Neural progenitor cell (in vitro differentiated cells): ENCODE measurements at regions not wholly inside any gene's neighbourhood (a gene's known extent, or its start where the extent isn't known, plus 50 kb on each side); places are given as distances from the start of the nearest gene placed in this dataset.

ENCODE experiments used
- DNase-seq: peaks from one replicate; pipeline ENCODE4 v3.0.0-alpha.2; 2016; ENCODE audit warnings: low spot score
- H2AFZ ChIP-seq: fragments of 200-600 bp; sonication (generic); replicated peaks from 2 replicates; pipeline ENCODE4 v1.6.1; 2016; ENCODE audit warnings: antibody characterized with exemption
- H3F3A ChIP-seq: fragments of 200-600 bp; sonication (generic); 2 replicates; pipeline ENCODE4 v1.6.1; 2016; ENCODE audit warnings: antibody characterized with exemption, low read depth
- H3K27ac ChIP-seq: fragments of 200-600 bp; sonication (generic); 2 replicates; pipeline ENCODE4 v1.5.1; 2016; ENCODE audit warnings: mild to moderate bottlenecking
- H3K27me3 ChIP-seq: fragments of 200-600 bp; sonication (generic); 2 replicates; pipeline ENCODE4 v1.6.1; 2016; ENCODE audit warnings: mild to moderate bottlenecking, moderate library complexity
- H3K36me3 ChIP-seq: fragments of 200-600 bp; sonication (generic); 2 replicates; pipeline ENCODE4 v1.5.1; 2016
- H3K4me1 ChIP-seq: fragments of 200-600 bp; sonication (generic); 2 replicates; pipeline ENCODE4 v1.6.1; 2016; ENCODE audit warnings: mixed run types
- H3K4me2 ChIP-seq: fragments of 200-600 bp; sonication (generic); 2 replicates; pipeline ENCODE4 v1.6.1; 2016
- H3K4me3 ChIP-seq: fragments of 200-600 bp; sonication (generic); 2 replicates; pipeline ENCODE4 v1.5.1; 2016
- H3K79me2 ChIP-seq: fragments of 200-600 bp; sonication (generic); 2 replicates; pipeline ENCODE4 v1.6.1; 2016; ENCODE audit warnings: low read depth
- H3K9ac ChIP-seq: fragments of 200-600 bp; sonication (generic); 2 replicates; pipeline ENCODE4 v1.6.1; 2016
- H3K9me3 ChIP-seq: fragments of 200-600 bp; sonication (generic); 2 replicates; pipeline ENCODE4 v1.5.1; 2016; ENCODE audit warnings: low read depth
- H4K20me1 ChIP-seq: fragments of 200-600 bp; sonication (generic); 2 replicates; pipeline ENCODE4 v1.6.1; 2016; ENCODE audit warnings: low read depth
- H3K27ac Mint-ChIP-seq: 3 replicates; pipeline ENCODE4 v1.8.0; 2021; ENCODE audit warnings: mixed read lengths
- H3K27me3 Mint-ChIP-seq: 2 replicates; pipeline ENCODE4 v1.8.0; 2022; ENCODE audit warnings: low read depth, mild to moderate bottlenecking, inconsistent platforms, moderate library complexity, mixed read lengths; ENCODE audit not compliant: insufficient read depth
- H3K36me3 Mint-ChIP-seq: 3 replicates; pipeline ENCODE4 v1.8.0; 2021; ENCODE audit warnings: mixed read lengths
- H3K4me1 Mint-ChIP-seq: 3 replicates; pipeline ENCODE4 v1.8.0; 2021; ENCODE audit warnings: mixed read lengths
- H3K4me3 Mint-ChIP-seq: 3 replicates; pipeline ENCODE4 v1.8.0; 2021; ENCODE audit warnings: mild to moderate bottlenecking, moderate library complexity, mixed read lengths
- H3K9me3 Mint-ChIP-seq: 3 replicates; pipeline ENCODE4 v1.8.0; 2020; ENCODE audit warnings: mixed read lengths
- CTCF ChIP-seq: fragments of 200-600 bp; sonication (generic); IDR thresholded peaks from 2 replicates; pipeline ENCODE4 v1.5.1; 2017; ENCODE audit warnings: antibody characterized with exemption, mild to moderate bottlenecking
- EZH2 ChIP-seq: fragments of 200-600 bp; sonication (generic); IDR thresholded peaks from 2 replicates; pipeline ENCODE4 v1.6.1; 2017; ENCODE audit warnings: antibody characterized with exemption, mild to moderate bottlenecking, moderate library complexity
- EZH2phosphoT487 ChIP-seq: fragments of 200-600 bp; sonication (generic); IDR thresholded peaks from 2 replicates; pipeline ENCODE4 v1.6.1; 2017; ENCODE audit warnings: antibody characterized with exemption

- Histone ChIP-seq H2AFZ (no peak overlapping the region), H3K36me3 (no peaks in the 10 kb centered on the region), H3K79me2 (no peaks in the 10 kb centered on the region), H3K4me2 (peak overlapping the region; percentile 30), H3K27me3 (no peaks in the 10 kb centered on the region), H3F3A (peaks cover 12% of the 10 kb centered on the region), H3K9me3 (no peaks in the 10 kb centered on the region), H3K4me1 (peaks cover 20% of the 10 kb centered on the region), H3K27ac (no peak overlapping the region), H4K20me1 (no peaks in the 10 kb centered on the region), H3K9ac (no peak overlapping the region), H3K4me3 (no peak overlapping the region)
- H3K27me3 Mint-ChIP-seq: peaks cover 2% of the 10 kb centered on the region
- TF ChIP-seq CTCF: no peak
- no peak for TF ChIP-seq EZH2phosphoT487
- no peak for TF ChIP-seq EZH2
- no peak overlapping the region for H3K4me3 Mint-ChIP-seq
- H3K36me3 Mint-ChIP-seq: no peaks in the 10 kb centered on the region
- H3K4me1 Mint-ChIP-seq: peaks cover 28% of the 10 kb centered on the region
- H3K27ac Mint-ChIP-seq: peak overlapping the region; percentile 11
- DNase-seq: no peak
- no peaks in the 10 kb centered on the region for H3K9me3 Mint-ChIP-seq
These were observed 127.3 kb upstream of the BOD1 start for GRCh38 chr5:173743641-173744343.

GRCh38 chr5:173744551-173744950 is 128.1 kb upstream of the BOD1 start:
- Histone ChIP-seq H4K20me1 (no peaks in the 10 kb centered on the region), H3K79me2 (no peaks in the 10 kb centered on the region), H3K9ac (no peak overlapping the region), H3K9me3 (no peaks in the 10 kb centered on the region), H2AFZ (peak overlapping the region; percentile 11), H3K36me3 (no peaks in the 10 kb centered on the region), H3K4me2 (peak overlapping the region; percentile 30), H3K27ac (no peak overlapping the region), H3K4me1 (peaks cover 20% of the 10 kb centered on the region), H3K4me3 (no peak overlapping the region), H3K27me3 (no peaks in the 10 kb centered on the region), H3F3A (peaks cover 12% of the 10 kb centered on the region)
- Mint-ChIP-seq H3K36me3 (no peaks in the 10 kb centered on the region), H3K4me1 (peaks cover 28% of the 10 kb centered on the region), H3K27me3 (peaks cover 4% of the 10 kb centered on the region), H3K9me3 (no peaks in the 10 kb centered on the region), H3K4me3 (no peak overlapping the region), H3K27ac (peak overlapping the region; percentile 75)
- DNase-seq: peak; percentile 44
- no peak for TF ChIP-seq CTCF

GRCh38 chr5:173745123-173745522 is 128.7 kb upstream of the BOD1 start:
- no peak overlapping the region for H2AFZ ChIP-seq
- H3K4me3 ChIP-seq: no peak overlapping the region
- no peaks in the 10 kb centered on the region for H3K36me3 Mint-ChIP-seq
- no peaks in the 10 kb centered on the region for H4K20me1 ChIP-seq
- H3K4me1 Mint-ChIP-seq: peaks cover 28% of the 10 kb centered on the region
- H3K9me3 ChIP-seq: no peaks in the 10 kb centered on the region
- peaks cover 12% of the 10 kb centered on the region for H3F3A ChIP-seq
- H3K9me3 Mint-ChIP-seq: no peaks in the 10 kb centered on the region
- H3K4me1 ChIP-seq: peaks cover 20% of the 10 kb centered on the region
- peak overlapping the region; percentile 30 for H3K4me2 ChIP-seq
- H3K4me3 Mint-ChIP-seq: no peak overlapping the region
- no peak overlapping the region for H3K9ac ChIP-seq
- peaks cover 5% of the 10 kb centered on the region for H3K27me3 Mint-ChIP-seq
- no peak overlapping the region for H3K27ac Mint-ChIP-seq
- TF ChIP-seq CTCF (no peak), EZH2 (no peak), EZH2phosphoT487 (no peak)
- H3K27ac ChIP-seq: no peak overlapping the region
- H3K36me3 ChIP-seq: no peaks in the 10 kb centered on the region
- no peaks in the 10 kb centered on the region for H3K27me3 ChIP-seq
- H3K79me2 ChIP-seq: no peaks in the 10 kb centered on the region
- DNase-seq: no peak
